ENCODE measurements at regions not wholly inside any gene's neighbourhood (a gene's known extent, or its start where the extent isn't known, plus 50 kb on each side); places are given as distances from the start of the nearest gene placed in this dataset.
A peak's percentile ranks its signal among the peaks of the same experiment; 100 is the strongest.

DNA sequence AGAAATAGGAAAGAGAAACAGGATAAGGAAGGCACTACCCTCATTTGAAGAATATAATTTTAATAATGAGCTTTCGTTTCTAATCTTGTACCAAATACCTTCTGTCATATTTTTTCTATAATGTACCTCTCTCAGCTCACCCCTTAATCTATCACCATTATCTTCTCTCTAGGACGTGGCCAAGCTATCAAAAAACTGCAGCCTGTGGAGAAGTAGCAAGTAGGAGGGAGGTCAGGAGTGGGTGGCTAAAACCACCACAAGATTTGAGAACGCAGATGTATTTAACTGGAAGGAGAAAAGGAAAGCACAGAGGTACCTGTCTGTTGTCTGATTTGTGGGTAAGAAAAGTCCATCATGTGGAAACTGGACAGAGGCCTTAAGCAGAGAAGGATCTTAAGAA is 576.7 kb upstream of the DIPK2B start:
- no peak for DNase-seq (ENCODE audit: low read depth, low spot score)

DNA sequence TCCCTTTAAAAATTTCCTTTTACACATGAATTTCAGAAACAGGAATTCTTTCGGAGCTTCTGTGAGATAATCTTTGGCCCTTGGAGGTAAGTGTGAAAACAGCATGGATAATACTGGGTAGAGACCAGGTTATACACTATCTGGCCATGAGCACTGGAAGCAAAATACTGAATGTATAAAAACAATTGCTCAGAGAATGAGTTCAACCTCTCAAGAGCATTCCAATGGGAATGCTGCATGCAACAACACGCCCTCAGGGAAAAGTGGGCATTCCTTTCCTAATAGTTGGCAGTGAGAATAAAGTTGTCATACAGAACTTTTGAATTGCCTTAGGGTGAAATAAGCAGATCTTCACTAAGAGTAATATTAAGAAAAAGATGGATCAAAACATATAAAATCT is 574.8 kb upstream of the DIPK2B start:
- DNase-seq (ENCODE audit: low read depth, low spot score) = no peak

DNA sequence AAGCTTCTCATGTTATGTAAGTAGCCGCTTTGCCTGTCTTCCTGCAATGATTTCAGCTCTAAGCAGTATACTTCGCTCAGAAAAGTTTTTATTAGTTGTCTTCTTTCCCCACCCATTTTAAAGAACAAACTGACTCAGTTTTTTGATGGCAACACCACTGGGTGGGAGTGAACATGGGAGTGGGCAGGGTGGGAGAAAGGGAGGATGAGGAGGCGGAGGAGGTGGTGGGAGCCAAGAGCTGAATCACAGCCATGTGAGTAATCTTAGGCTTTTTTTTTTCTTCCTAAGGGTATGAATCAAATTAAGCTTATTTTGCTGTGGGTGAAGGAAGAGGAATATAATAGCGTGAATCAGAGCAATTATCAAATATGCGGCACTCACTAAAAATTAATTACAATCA is 574.3 kb upstream of the DIPK2B start:
- DNase-seq (ENCODE audit: low read depth, low spot score) = no peak

DNA sequence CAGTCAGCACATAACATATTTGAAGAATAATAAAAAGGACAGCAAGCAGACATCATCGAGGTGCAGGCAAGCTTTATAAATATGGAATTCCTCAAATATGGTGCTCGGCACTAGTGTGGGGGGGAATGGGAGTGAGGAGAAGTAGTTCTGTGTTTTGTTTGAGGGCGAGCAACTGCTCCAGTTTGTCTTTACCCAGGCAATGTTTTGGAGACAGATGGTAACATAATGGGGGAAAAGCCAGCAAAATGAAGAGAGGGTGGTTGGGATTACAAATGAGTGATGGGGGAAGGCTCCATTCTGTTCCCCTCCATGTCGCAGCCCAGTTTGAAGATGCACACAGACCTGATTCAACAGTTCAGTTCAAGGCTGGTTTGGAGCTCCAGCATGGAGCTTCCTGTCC is 572.9 kb upstream of the DIPK2B start:
- DNase-seq (ENCODE audit: low read depth, low spot score) = no peak

DNA sequence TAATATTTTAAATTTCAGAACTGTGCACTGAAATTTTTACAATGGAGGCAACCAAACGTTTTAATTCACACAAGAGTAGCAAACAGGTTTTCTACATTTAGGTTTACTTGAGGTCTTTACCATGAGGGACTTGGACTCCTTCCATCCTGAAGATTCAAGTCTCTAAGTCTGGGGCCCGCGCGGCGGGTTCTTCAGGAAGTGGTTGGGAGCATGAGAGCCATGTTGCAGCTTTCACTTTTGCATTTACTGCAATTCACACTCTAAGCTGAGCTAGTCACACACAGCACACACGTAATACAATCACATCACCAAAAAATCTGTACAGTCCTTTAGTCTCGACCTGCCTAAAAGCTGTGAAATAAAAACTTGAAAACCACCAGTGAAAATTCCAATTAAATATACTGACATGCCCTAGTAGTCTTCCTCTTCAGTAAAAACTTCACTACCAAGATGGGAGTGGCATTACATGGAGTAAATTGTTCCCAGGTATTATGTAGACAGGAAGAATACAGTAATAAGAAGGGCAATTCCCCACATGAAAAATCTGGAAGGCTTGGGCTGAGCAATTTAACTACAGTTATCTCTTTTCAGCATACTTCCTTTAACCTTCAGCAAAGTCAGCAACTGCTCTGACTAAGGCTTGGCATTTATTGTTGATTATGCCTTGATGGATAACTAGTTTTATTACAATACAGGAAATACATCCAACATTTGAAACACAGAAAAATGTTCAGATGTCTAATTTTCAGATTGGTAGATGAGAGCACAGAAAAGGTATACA is 571.1 kb upstream of the DIPK2B start:
- DNase-seq (ENCODE audit: low read depth, low spot score) = peak; percentile 13

DNA sequence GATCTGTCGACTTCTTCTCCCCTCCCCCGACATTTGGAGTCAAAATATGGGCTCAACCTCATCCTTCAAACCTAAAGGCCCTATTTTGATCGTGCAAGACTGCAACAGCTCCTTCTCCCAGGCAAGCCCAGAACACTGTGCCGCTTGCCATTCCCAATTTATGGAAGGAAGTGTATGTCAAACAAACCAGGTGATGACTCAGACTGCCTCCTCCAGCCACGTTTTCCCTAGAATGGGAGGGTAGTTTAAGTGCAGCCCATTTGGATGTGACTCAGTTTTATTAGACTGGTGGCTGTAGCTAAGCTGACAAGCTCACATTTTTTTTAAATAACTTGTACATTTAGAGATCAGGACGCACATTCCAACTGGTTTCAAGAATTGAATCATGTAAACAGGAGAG is 570.4 kb upstream of the DIPK2B start:
- DNase-seq (ENCODE audit: low read depth, low spot score) = no peak

DNA sequence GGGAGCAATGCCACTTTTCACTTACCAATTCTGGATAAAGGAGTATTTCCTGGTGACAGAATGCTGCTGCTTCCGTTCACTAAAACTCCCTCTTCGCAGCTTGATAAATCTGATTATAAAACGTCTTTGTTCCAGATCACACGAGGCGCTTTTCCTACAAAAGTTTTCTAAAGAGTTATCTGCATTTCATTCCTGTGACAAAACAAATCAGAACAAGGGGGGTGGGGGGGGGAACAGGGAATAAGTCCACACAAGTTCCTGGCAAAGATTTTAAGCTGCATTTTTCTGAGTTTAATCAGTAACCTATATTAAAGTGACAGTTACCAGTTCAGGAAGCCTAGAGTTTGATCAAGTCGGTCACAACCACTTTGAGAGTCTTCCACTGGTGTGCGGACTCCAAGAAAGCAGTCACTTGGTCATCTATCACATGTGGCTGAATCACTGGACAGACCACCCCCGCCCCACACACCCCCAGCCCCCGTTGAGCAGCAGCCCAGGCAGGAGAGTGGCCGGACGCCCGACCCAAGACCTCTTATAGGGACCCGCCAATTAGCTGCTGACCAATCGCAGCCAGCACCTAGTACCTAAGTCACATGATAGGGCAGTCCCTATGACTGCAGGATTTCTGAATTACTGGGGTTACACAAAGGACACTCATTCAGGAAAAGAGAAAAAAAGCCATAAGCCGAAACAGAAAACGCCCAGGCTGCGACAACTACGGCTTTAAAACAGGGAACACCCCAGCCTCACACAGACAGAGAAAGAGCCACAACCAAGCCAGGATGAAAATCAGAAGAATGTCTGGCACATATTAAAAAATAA is 569.3 kb upstream of the DIPK2B start:
- no peak for DNase-seq (ENCODE audit: low read depth, low spot score)

DNA sequence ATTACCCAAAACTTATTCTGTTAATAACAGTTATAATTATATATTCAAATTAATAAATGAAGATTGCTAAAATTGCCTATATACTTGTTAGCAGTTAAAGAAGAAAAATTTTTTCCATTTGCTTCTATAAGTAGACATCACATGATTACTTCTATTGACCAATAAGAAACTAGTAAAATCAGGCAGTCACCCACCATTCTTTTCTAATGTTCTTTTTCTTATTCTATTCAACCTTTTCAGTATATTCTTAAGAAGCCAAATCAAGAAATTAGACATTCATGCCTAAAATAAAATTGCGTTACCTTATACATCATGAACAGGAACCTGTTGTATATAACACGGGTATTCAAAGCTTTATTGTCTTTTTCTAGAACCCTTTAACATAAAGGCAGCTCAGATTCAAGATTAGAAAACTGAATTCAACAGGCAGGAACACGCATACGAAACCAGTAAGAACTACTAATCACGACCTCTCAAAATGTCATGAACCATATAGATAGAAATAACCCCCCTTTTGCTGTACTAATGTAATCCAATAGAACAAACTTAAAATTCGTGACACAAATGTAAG is 568.1 kb upstream of the DIPK2B start:
- no peak for DNase-seq (ENCODE audit: low read depth, low spot score)

DNA sequence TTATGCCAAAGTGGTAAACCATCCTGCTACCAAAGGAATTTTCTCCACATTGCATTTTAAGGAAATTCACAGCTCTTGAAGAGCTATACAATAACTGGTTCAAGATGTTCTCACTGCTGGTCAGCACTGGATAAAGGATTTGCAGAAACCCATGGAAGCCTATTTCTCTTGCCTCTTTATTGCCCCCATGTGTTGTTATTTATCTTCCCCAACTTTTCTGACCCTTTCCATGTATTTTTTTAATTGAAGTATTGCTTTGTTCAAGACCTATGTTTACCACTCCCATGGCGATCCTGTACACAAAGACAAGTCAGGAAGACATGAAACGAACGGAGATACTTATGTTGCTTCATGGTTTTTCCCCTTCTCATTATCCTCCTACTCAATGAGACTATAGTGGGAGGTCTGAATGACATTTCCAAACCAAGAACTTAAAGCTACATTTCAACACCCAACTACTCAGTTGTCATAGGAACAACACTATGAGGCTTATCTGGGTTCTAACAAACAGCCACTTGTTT is 566.4 kb upstream of the DIPK2B start:
- DNase-seq (ENCODE audit: low read depth, low spot score) = no peak

DNA sequence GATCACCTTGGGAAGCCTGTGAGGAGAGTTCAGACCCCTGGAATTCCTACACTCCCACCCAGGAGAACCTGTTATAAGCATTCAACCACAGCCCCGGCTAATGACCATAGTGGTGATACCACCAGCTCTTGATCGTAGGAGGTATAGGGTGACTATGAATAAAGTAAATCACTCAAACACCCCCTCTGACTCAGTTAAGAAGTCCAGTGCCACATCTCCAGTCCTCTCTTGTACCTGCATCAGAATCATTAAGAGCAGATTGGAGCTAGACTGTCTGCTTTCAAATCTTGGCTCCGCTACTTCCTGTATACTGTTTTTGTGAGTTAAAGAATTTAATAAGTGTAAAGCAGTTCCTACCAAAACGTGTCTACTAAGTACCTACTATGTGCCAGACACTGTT is 565.1 kb upstream of the DIPK2B start:
- DNase-seq (ENCODE audit: low read depth, low spot score) = no peak

DNA sequence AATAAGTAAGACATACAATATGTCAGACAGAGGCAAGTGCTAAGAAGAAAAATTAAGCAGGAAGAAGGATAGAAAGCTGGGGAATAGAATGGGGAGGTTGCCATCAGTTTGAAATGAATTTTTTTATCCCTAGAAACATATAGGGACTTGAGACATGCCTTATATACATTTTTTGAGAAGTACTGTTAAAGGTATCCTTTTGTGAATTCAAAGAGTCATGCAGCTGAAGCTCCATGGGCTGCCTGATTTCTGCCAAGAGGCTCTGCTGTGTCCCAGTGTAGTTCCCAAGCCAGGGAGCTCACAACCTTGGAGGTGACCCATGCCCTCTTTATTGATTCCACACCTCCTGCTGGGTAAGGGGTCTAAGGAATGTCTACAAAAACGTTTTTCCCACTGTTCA is 564.6 kb upstream of the DIPK2B start:
- DNase-seq (ENCODE audit: low read depth, low spot score) = no peak

DNA sequence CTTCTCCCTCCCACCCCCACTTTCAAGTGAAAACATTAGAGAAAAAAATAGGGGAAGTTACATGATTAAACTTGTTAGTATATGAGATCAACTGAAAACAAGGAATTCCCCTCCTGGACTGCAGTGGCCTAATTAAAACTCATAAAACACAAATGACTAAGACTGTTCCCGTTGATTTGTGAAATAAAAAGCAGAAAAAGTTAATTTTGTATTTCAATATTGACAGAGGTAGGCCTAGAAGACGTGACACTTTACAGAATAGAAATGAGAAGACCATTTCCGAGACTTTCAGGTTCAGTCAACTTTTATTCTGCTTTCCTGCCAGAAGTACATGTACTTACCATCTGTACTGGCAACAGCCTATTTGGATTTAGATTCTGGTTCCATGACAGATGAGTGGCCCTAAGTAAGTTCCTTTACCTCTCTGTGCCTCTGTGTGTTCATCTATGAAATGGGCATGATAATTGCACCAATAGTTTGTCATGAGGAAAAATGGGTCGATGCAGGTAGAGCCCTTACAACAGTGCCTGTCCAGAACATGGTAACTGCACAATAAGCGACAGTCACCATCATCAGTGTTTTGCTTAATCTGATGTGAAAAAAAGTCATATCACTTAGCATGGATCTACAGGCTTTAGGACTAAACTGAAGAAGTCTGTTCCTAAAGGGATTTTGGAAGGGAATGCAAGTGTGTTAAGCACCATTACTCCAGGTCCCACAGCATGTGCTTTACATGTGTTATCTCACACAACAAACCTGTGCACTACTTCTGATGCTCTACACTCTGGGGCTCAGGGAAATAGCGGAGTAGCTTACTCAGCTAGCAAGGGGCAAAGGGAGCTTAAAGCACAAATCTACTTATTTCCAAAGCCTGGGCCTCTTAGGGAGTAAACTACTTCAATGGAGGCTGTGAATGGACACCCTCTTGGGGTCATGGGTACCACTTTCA is 562.3 kb upstream of the DIPK2B start:
- DNase-seq (ENCODE audit: low read depth, low spot score) = no peak

DNA sequence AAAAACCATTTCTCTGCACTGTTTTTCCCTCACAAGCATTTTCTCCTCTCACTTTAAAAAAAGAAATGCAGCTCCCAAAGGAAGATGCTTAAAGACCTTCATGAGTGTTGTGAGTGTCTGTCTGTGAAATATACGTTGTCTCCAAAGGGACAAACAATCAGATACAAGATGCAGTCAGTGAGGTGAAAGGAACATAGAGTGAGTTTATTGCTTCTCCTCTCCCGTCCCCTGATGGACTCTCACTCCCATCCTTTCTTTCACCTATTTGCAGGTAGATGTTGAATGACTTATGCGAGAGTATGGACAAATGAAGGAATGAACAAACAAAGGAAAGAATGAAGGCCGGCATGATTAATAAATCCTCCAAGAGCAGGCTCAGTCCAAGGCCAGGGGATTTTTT is 561.2 kb upstream of the DIPK2B start:
- DNase-seq (ENCODE audit: low read depth, low spot score) = no peak

DNA sequence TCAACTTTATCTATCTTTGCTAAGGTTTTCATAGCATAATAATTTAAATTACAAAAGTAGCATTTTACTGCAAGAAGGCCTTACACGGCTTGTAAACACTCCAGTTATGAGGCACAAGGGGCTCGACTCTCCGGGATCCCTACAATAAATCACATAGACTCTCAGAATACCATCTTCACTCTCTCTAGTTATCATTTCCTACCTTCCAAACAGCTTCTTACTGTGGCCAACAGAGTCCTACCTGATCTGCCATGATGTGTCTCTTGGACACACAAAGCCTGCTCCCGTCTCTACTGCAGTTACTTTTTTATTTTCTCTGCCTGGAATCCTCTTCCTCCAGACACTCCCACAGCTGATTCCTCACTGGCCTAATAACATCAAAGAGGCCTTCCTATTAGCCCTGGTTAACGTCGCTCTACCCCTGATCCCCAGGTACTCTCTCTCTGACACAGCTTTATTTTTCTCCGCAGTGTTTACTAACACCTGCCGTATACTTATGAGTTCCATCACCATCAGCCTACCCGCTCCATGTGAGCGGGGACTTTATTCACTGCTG is 559.6 kb upstream of the DIPK2B start:
- no peak for DNase-seq (ENCODE audit: low read depth, low spot score)

DNA sequence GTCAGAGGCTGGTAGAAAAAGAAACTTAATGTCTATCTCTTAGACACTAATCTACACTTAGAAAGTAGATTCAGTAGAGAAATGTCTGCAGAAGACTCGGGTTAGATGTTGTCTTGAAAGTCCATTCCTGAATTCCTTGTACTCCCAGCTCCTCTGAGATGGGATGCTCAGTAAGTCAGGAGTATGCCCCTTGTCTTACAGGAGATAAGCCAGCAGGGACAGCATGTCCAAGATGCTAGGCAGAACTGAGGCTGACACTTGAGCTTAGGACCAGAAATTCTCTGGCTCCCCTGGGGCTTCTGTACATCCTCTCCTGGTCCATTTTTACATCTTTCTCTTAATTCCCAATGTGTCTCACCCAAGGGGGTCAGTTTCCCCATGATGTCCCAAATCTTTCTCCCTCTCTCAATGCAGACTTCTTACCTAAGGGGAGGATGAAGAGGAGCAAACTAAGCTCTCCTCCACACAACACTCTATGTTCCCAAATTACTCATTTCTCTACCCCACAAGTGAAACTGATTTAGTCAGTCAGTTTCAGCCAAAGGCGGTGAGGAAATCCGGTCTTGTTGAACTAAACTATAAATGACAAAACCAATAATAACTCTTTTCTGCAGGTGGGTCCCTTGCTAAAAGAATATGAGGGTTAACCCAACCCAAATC is 558.2 kb upstream of the DIPK2B start:
- DNase-seq (ENCODE audit: low read depth, low spot score) = no peak

DNA sequence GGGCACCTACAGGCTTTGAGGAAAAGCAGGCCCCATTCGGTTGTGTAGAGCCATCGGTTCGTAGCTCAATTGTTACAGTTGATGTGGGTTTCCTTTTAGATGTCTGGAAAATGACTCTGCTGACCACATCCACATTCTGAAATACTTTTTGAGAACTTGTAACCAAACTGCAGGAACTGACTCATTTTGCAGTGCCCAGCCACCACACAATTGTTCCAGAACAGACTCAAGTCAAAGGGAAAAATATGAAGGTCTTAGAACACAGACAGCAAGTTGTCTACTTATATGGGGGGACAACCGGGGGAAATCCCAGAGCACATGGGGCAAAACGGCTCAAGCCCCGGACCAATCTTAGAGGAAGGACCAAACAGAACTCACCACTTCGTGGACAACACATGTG is 557.6 kb upstream of the DIPK2B start:
- no peak for DNase-seq (ENCODE audit: low read depth, low spot score)

DNA sequence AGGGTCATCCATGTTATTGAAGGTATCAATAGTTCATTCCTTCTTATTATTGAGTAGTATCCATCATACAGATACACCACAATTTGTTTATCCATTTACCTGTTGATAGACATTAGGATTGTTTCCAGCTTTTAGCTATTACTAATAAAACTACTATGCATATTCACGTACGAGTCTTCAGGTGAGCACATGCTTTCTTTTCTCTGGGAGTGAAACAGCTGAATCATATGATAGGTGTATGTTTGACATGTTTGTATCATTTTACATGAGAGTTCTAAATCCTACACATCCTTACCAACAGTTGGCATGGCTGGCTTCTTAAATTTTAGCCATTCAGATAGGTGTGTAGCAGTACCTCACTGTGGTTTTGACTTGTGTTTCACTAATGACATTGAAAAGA is 556.6 kb upstream of the DIPK2B start:
- DNase-seq (ENCODE audit: low read depth, low spot score) = no peak

DNA sequence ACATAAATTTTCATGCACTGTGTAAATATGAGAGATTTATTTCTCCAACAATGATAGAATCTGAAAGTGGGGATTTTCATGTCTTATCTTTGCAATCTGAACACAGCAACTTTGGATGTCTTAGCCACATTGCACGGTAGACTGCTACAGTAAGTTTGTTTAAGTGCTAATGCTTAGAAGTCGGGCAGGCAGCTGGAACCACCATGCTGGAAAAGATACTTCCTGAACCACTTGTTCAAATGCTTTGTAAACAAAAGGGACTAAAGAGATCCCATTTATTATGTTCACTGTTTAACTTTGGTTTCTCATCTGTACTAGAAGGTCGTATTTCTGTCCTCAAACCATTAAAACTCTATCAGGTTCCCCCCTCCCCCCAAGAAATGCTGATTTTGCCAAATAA is 555.9 kb upstream of the DIPK2B start:
- no peak for DNase-seq (ENCODE audit: low read depth, low spot score)

DNA sequence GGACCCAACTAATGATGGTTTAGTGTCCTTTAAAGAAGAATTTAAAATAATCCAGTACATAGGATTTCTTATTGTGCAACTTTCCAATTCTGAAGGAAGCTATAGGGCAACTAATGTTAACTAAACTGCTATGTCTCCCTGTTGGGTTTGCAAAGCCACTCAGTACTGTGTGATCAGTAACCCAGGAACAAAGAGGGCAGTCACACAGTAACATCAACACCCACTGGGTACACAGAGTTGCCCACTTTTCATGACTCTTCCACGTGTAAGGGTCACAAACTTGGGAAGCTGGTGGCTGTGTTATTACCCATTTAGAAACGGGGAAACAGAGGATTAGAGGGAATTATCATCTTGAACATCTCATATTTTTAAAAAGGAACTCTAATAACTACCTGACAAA is 555.0 kb upstream of the DIPK2B start:
- no peak for DNase-seq (ENCODE audit: low read depth, low spot score)

DNA sequence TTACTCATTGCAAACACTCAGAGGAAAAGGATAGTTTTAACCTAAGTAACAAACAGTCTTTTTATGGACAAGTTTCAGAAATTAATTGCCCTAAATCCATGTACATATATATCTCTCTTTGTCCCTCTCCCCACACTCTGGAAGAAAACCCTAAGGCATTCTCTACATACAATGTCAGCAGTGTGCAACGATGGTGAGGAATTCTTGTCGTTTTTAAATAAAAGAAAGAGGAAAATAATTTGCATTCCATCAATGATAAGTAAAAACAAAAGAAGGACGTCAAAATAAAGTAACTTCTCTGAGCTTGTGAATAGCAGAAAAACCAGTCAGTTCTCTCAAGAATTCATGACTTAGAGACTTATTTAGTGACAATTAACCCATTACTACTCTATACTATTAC is 550.5 kb upstream of the DIPK2B start:
- no peak for DNase-seq (ENCODE audit: low read depth, low spot score)

DNA sequence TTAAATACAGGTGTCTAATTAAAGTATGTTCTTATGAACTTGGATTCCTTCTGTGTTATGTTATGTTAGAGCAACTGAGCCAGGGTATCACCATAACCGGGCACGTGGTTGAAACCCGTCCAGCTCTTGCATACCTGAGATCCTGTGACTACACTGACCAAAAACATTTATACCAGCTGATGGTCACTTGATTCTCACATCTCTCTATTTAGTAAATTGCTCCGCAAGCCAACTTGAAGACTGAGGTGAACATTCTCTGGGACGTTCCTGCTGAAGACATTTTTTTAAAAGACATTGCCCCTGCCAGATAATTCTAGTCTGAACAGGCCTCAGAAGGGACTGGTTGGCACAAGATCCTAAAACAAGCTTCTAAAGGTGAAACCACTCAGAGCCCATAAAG is 550.0 kb upstream of the DIPK2B start:
- no peak for DNase-seq (ENCODE audit: low read depth, low spot score)
